ENCODE measurements at regions not wholly inside any gene's neighbourhood (a gene's known extent, or its start where the extent isn't known, plus 50 kb on each side); places are given as distances from the start of the nearest gene placed in this dataset.

DNA sequence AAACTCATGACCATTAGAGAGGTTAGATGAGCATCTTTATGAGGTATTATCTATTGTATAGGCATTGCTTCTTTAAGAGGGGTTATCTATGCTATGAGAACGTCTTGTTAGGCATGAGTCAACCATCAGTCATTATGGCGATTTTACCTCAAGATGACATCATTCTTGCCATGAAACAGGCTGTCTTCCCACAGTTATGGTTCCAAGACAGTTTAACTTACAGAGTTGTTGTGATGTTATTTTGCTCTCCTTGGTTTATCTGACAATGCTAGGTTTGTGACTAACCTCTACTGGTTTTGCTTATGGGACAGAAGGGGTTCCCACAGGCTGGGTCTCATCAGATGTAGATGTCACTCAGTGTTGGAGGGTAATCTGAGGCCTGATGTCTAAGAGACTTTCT is 1864.7 kb upstream of the ACO1 start:
- Histone ChIP-seq H3K4me1 (no peaks in the 10 kb centered on the region), H3K9me3 (no peaks in the 10 kb centered on the region), H3K4me3 (no peak overlapping the region), H3K27ac (no peak overlapping the region), H3K36me3 (no peaks in the 10 kb centered on the region), H3K27me3 (no peaks in the 10 kb centered on the region)
- WGBS, 2 donors: 40 to 53% methylated on average over 2 of the region's 2 CpGs
- ATAC-seq: no peak
- DNase-seq: no peak
- TF ChIP-seq, protein P1, sequence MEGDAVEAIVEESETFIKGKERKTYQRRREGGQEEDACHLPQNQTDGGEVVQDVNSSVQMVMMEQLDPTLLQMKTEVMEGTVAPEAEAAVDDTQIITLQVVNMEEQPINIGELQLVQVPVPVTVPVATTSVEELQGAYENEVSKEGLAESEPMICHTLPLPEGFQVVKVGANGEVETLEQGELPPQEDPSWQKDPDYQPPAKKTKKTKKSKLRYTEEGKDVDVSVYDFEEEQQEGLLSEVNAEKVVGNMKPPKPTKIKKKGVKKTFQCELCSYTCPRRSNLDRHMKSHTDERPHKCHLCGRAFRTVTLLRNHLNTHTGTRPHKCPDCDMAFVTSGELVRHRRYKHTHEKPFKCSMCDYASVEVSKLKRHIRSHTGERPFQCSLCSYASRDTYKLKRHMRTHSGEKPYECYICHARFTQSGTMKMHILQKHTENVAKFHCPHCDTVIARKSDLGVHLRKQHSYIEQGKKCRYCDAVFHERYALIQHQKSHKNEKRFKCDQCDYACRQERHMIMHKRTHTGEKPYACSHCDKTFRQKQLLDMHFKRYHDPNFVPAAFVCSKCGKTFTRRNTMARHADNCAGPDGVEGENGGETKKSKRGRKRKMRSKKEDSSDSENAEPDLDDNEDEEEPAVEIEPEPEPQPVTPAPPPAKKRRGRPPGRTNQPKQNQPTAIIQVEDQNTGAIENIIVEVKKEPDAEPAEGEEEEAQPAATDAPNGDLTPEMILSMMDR (IDR thresholded peaks at IDR 0.05): no peak
- intact Hi-C loops (cut with DNase I): no loop called here

DNA sequence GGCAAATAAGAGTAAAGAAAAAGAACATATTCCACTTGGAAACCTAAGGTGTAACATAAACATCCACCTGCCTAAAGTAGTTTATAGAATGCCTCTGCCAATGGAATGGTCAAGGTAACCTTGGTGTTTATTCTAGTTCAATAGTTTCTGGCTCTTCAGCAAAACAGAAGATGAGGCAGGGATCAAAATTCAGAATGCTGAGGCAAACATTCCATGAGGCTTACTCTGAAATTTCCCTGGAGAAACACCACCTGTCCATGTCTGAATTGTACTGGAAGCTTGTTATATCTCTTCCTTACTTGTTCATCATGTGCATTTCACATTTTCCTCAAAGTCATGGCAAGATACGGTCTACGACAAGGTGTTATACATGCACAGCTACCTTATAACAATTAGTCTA is 1862.4 kb upstream of the ACO1 start:
- intact Hi-C loops (cut with DNase I): no loop called here
- ATAC-seq: no peak

DNA sequence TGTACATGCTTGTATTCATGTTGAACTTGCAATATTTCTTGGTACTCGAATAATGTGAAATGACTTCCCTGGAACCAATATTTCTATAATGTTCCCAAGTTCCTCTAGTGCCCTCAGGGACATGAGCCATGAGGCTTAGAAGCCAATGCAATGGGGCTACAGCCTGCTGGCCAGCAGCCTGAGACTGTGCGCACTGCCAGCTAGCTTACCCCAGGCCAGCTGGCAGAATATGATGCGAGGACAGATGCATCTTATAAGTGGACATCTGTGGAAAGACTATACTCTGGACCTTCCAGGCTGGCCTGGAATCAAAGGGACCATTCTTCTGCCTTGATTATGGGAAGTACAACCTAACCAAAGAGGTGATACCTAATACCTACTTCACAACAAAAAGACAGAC is 1862.0 kb upstream of the ACO1 start:
- H3K27ac ChIP-seq: no peak overlapping the region
- TF ChIP-seq, protein P1 (IDR thresholded peaks at IDR 0.05): no peak
- 71 to 73% methylated on average over 3 of the region's 3 CpGs for WGBS, 2 donors
- ATAC-seq: no peak
- intact Hi-C loops (cut with DNase I): no loop called here
- no peaks in the 10 kb centered on the region for H3K9me3 ChIP-seq
- DNase-seq: no peak
- no peaks in the 10 kb centered on the region for H3K4me1 ChIP-seq
- H3K36me3 ChIP-seq: no peaks in the 10 kb centered on the region
- no peak overlapping the region for H3K4me3 ChIP-seq
- H3K27me3 ChIP-seq: no peaks in the 10 kb centered on the region

More for the DNA sequence above, 1862.4 kb upstream of the ACO1 start:
- TF ChIP-seq, protein P1 (IDR thresholded peaks at IDR 0.05): no peak
- Histone ChIP-seq H3K36me3 (no peaks in the 10 kb centered on the region), H3K4me3 (no peak overlapping the region), H3K4me1 (no peaks in the 10 kb centered on the region), H3K9me3 (no peaks in the 10 kb centered on the region), H3K27ac (no peak overlapping the region), H3K27me3 (no peaks in the 10 kb centered on the region)
- no peak for DNase-seq
- WGBS, 2 donors: 83 to 89% methylated on average over 2 of the region's 2 CpGs

DNA sequence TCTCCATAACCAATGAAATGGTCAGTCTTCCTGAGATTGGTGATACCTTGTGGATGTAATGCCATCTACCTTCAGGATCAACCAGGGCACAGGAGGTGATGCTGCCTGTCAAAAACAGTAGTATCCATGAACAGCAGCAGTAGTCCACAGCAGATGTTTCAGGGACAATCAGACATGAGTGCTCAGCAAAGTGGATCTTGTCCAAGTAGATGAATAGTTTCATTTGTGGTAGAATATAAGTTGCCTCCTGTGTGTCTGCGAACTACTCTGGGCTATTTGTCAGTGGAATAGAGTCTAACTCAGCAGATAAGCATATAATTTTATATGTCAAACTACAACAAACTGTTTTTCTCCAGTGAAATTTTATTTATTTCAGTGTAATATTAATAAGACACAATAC is 1860.1 kb upstream of the ACO1 start:
- intact Hi-C loops (cut with DNase I): no loop called here

More for the DNA sequence above, 1860.1 kb upstream of the ACO1 start:
- Histone ChIP-seq H3K27ac (no peak overlapping the region), H3K4me3 (no peak overlapping the region), H3K27me3 (no peaks in the 10 kb centered on the region), H3K36me3 (no peaks in the 10 kb centered on the region), H3K9me3 (no peaks in the 10 kb centered on the region), H3K4me1 (no peaks in the 10 kb centered on the region)
- TF ChIP-seq, protein P1 (IDR thresholded peaks at IDR 0.05): no peak
- no peak for ATAC-seq
- no peak for DNase-seq
- WGBS, 2 donors: 53 to 61% methylated on average over 1 of the region's 1 CpG
